ENCODE measurements at regions not wholly inside any gene's neighbourhood (a gene's known extent, or its start where the extent isn't known, plus 50 kb on each side); places are given as distances from the start of the nearest gene placed in this dataset.
"Not testable (repeated sequence)": the region's sequence is repeated elsewhere in the genome, so short reads cannot be mapped to it uniquely, and the experiment has no call there.

DNA sequence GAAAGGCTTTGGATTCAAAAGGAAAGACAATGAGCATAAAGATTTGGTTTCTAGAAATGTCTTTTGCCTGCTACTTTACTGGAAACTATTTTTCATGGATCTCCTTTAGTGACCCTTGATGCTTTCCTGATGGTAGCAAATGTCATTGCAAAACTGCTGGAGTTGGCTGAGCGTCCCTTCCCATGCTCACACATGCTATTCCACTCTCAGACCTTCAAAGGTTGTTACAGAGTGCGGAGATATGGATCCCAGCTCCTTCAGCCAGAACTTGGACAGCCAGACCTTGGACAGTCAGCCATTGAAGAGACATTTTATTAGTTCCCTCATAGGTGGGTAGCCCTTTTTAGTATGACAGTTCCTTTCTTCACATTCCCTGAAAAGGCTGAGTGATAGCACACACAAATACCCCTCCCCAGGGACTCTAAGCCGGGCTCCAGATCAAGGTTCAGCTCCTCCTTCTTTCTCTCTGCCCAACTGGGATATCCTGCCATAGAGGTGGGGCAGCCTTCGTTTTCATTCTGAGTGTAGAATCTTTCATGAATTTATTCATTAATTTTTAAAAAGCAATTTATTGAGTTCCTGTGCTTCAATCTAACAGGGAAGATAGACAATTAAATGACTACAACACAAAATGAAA lies 153.3 kb upstream of the SLC44A1 start:
- no peaks in the 10 kb centered on the region for H3K9me3 Mint-ChIP-seq
- ATAC-seq = no peak
- peaks cover 8% of the 10 kb centered on the region for H3K27me3 Mint-ChIP-seq
- no peak overlapping the region for H3K4me3 Mint-ChIP-seq
- H3K36me3 Mint-ChIP-seq = no peaks in the 10 kb centered on the region
- no peak overlapping the region for H3K27ac Mint-ChIP-seq
- no peaks in the 10 kb centered on the region for H3K4me1 Mint-ChIP-seq

DNA sequence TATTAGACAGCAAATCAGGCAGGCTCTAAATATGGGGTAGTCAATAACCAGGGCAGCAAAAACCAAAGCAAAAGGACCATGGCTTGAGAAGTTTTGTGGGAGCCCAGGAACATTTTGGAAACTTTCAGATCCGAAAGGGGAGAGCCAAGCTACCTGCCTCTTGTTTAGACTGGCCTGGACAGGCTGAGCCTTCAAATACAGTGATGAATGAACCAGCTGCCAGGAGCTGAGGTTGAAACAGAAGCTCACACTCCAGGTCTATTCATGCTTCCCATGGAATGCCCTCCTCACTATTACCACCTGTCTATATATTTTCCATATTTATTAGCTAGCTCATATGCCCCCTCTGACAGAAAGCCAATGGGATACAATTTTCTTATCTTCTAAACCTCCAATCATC lies 150.8 kb upstream of the SLC44A1 start:
- H3K36me3 Mint-ChIP-seq = no peaks in the 10 kb centered on the region
- H3K9me3 Mint-ChIP-seq = no peaks in the 10 kb centered on the region
- peaks cover 10% of the 10 kb centered on the region for H3K27me3 Mint-ChIP-seq
- ATAC-seq = no peak
- no peaks in the 10 kb centered on the region for H3K4me1 Mint-ChIP-seq
- no peak overlapping the region for H3K4me3 Mint-ChIP-seq
- H3K27ac Mint-ChIP-seq = no peak overlapping the region

DNA sequence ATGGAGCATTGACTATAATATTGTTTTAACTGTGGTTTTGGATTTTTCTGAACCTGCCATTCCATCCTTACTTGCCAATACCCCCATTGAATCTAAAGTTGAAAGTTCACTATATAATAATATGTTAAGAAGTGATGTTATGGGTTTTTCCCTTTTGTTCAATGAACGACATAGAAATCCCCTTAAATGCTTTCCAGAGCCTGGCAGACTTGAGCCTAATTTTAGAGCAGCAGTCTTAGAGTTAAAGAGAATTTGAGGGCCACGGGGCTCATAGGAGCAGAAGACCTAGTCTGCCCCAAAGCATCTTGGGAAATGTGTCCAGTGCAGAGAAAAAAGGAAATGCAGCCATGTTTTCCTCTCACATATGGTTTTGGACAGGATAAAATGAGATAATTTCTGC lies 146.1 kb upstream of the SLC44A1 start:
- no peak overlapping the region for H3K4me3 Mint-ChIP-seq
- no peaks in the 10 kb centered on the region for H3K4me1 Mint-ChIP-seq
- no peaks in the 10 kb centered on the region for H3K36me3 Mint-ChIP-seq
- peaks cover 10% of the 10 kb centered on the region for H3K27me3 Mint-ChIP-seq
- no peak overlapping the region for H3K27ac Mint-ChIP-seq
- H3K9me3 Mint-ChIP-seq = no peaks in the 10 kb centered on the region
- ATAC-seq = peak; percentile 20

DNA sequence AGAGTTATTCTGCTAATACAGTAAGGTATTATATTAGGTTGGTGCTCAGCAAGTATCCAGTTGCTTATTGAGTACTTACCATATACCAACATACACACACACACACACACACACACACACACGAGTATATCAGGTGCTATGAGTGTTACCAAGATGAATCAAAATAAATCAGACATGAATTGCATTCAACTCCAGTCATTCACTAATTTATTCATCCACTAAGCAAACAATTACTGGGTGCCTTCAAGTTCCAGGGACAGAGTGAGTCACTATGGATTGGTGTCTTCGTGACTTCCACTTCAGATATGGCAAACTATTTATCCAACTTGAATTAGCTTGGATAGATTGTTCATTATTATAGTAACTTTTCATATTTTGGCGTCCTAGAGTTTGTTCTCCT lies 140.7 kb upstream of the SLC44A1 start:
- H3K4me1 Mint-ChIP-seq = no peaks in the 10 kb centered on the region
- H3K4me3 Mint-ChIP-seq = no peak overlapping the region
- ATAC-seq = no peak
- no peaks in the 10 kb centered on the region for H3K36me3 Mint-ChIP-seq
- H3K9me3 Mint-ChIP-seq = no peaks in the 10 kb centered on the region
- H3K27me3 Mint-ChIP-seq = no peaks in the 10 kb centered on the region
- no peak overlapping the region for H3K27ac Mint-ChIP-seq

DNA sequence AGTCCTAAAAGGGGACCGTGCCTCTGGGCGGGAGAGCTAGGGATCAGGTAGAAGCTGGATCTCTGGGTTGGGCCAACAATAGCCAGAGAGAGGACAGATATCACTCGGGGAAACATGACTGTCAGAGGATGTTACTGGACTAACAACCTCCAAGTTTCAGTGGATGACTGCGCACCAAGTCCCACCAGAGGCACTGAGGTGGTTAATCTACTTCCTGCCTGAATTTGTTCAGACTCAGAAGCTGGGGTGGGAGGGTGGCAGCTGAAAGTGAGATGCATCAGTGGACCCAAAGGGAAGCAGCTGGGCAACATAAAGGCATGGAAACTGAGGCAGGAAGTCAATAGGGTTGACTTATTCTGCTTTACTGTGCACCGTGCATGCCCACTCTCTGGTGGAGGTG lies 130.1 kb upstream of the SLC44A1 start:
- Mint-ChIP-seq H3K27me3 (peaks cover 12% of the 10 kb centered on the region), H3K27ac (no peak overlapping the region), H3K4me1 (peaks cover 26% of the 10 kb centered on the region), H3K4me3 (no peak overlapping the region), H3K36me3 (no peaks in the 10 kb centered on the region), H3K9me3 (no peaks in the 10 kb centered on the region)
- peak; percentile 13 for ATAC-seq

DNA sequence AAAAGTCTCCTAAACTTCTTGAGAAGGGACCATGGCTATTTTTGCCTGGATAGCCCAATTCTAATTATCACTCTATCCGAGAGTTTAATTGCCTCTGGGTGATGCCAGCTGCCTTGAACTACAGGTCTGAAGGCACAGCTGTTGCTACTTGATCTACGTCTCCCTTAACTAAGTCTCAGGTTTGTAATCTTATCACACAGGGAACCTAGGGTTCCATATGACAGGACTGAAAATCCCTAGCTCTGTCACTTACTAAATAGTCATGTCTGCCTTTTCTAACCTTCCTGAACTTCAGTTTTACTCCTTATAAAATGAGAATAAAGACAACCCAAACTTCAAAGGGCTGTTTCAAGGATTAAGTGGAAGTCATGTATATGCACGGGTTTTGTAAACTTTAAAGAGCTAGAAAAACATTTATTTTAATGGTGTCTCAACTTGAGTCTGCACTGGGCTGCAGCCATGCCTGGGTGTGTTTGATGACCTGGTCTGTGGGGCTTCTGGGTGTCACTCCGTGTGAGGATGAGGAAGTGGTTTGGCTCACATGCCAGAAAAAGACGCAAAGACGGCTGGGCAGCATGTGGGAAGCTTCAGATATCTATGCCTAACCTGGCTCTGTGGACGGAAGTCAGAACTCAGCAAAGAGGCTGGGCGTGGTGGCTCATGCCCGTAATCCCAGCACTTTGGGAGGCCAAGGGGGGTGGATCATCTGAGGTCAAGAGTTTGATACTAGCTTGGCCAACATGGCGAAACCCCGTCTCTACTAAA lies 129.3 kb upstream of the SLC44A1 start:
- Mint-ChIP-seq H3K4me1 (peaks cover 26% of the 10 kb centered on the region), H3K27ac (peak overlapping the region; percentile 22), H3K4me3 (no peak overlapping the region), H3K9me3 (no peaks in the 10 kb centered on the region), H3K36me3 (no peaks in the 10 kb centered on the region), H3K27me3 (peaks cover 4% of the 10 kb centered on the region)
- peak; percentile 77 for ATAC-seq

DNA sequence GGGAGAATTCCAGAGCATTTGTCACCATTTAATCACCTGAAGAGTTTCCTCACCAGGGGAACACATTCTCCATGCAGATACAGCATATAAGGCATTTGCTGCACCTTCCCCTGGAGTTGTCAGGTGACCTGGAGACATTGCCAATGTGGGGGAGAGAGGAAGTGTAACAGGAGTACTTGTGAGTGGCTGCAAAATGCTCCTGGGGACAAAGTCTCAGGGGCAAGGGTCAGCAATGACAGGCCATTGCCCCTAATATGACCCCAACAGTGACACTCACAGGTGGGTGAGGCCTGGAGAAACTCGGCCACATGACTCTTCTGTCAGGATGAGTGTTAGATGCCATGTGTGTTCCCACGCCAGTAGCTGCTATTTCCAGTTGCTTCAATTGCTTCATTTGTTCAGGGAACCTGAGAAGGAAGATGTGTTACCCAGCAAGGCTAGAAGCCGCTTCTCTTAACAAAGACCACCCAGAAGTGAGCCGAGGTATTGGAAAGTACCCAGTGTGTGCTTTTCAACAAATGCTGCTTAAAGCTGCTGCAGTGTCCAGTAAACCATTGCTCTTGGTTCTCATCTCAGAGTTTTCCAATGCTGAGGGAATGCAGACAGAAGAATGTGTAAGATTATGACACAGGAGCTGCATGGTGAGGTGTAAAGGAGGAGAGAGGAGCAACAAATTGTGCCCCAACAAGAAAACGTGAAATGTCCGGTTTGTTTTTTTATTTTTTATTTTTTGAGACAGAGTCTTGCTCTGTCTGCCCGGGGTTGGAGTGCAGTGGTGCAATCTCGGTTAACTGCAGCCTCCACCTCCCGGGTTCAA lies 128.2 kb upstream of the SLC44A1 start:
- no peak for ATAC-seq
- Mint-ChIP-seq H3K4me3 (no peak overlapping the region), H3K27me3 (no peaks in the 10 kb centered on the region), H3K36me3 (no peaks in the 10 kb centered on the region), H3K9me3 (no peaks in the 10 kb centered on the region), H3K27ac (no peak overlapping the region), H3K4me1 (peaks cover 26% of the 10 kb centered on the region)

DNA sequence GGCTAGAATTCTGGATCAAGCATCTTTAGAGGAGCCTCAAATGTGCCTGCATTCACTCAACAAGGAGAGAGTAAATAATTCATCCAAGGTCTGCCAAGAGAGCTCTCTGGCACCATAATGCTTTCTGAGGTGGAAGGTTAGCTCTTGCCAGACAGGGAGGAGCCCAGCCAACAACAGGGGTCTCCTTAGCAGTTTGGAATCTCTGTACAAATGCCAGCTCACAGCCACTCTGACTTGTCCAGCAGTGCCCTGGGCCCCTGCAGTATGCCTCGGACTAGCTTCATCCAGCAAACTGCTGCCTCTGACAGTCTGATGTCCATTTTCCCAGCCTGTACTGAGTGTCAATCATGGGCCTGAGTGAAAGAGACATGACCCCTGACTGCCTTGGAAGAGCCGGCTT lies 127.2 kb upstream of the SLC44A1 start:
- Mint-ChIP-seq H3K9me3 (no peaks in the 10 kb centered on the region), H3K27me3 (no peaks in the 10 kb centered on the region), H3K4me1 (peaks cover 26% of the 10 kb centered on the region), H3K36me3 (no peaks in the 10 kb centered on the region), H3K4me3 (no peak overlapping the region), H3K27ac (no peak overlapping the region)
- ATAC-seq = no peak

DNA sequence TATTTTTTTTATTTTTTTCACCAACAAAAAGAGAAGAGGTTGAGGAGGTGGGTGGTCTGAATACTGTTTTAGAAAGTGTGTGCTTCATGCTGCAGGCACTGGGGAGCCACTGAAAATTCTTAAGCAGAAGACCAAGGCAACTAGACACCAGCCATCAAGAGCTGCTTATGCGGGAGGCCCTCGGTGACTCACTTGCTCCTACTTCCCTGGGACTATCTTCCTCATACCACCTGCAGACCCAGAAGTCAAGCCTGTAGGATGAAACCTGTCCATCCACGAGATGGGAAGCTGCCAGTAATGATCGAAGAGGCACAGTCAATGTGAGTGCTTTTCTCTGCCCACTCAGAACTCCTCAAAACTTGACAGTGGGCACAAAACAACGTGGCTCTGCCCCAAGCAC lies 125.8 kb upstream of the SLC44A1 start:
- no peak for ATAC-seq
- H3K4me1 Mint-ChIP-seq = peaks cover 25% of the 10 kb centered on the region
- H3K4me3 Mint-ChIP-seq = no peak overlapping the region
- H3K27ac Mint-ChIP-seq = no peak overlapping the region
- no peaks in the 10 kb centered on the region for H3K9me3 Mint-ChIP-seq
- no peaks in the 10 kb centered on the region for H3K36me3 Mint-ChIP-seq
- no peaks in the 10 kb centered on the region for H3K27me3 Mint-ChIP-seq

DNA sequence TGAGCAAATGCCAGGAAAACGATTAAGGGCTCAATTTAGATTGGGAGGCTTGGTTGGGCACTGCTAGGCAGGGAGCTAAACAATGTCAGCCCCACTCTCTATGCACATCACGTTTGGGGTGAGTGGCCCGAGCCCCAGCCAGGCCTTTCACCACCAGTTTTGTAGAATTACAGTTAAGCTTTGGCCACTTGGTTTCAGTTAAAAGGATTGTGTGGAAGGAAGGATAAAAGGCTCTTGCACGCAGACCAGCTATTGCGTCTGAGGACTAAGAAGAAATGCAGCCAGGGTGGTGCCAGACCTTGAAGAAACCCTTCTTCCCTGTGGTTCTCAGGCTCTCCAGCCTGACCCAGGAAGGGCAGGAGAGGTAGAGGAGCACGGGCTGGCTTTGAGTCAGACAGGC lies 125.3 kb upstream of the SLC44A1 start:
- no peaks in the 10 kb centered on the region for H3K27me3 Mint-ChIP-seq
- ATAC-seq = no peak
- no peak overlapping the region for H3K27ac Mint-ChIP-seq
- no peaks in the 10 kb centered on the region for H3K9me3 Mint-ChIP-seq
- no peak overlapping the region for H3K4me3 Mint-ChIP-seq
- H3K36me3 Mint-ChIP-seq = no peaks in the 10 kb centered on the region
- H3K4me1 Mint-ChIP-seq = peaks cover 20% of the 10 kb centered on the region

DNA sequence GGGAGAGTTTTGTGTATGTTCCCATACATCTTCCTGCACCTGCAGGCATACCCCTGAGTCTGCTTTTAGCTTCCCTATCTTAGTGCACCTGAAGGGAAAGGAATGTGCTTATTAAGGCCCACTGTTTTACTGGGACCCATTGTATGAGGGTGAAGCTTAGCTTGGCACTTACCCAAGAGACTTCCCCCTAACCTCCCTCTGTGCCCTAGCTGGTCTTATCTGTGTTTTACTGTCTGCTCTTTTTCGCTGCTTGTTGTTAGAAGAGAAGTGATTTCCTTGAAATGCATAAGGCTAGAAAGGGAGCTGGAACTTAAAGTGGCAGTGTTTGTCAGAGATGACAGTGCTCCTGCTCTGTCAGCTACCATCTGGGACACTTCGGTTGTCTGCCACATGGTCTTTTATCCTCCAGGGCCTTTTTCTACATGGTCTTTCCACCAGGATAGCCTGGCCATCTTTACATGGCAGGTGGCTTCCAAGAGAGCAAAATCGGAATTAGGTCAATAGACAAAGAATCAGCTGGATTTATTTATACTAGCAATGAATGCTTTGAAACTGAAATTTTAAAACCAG lies 122.5 kb upstream of the SLC44A1 start:
- Mint-ChIP-seq H3K4me3 (no peak overlapping the region), H3K9me3 (no peaks in the 10 kb centered on the region), H3K27ac (no peak overlapping the region), H3K27me3 (no peaks in the 10 kb centered on the region), H3K4me1 (peaks cover 3% of the 10 kb centered on the region), H3K36me3 (no peaks in the 10 kb centered on the region)
- no peak for ATAC-seq

DNA sequence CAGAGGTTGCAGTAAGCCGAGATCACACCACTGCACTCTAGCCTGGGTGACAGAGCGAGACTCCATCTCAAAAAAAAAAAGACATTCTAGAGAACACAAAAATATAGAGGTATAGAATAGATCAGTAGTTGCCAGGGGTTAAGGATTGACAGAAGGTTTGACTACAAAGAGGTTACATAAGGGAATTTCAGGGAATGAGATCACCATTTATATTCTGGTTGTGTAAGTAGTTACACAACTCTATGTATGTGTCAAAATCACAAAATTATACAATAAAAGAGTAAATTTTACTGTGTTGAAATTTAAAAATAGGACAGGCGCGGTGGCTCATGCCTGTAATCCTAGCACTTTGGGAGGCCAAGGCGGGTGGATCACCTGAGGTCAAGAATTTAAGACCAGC lies 119.9 kb upstream of the SLC44A1 start:
- not testable (repeated sequence) for ATAC-seq, H3K9me3 Mint-ChIP-seq, H3K27ac Mint-ChIP-seq, H3K4me3 Mint-ChIP-seq, H3K27me3 Mint-ChIP-seq, H3K36me3 Mint-ChIP-seq
- H3K4me1 Mint-ChIP-seq = peaks cover 26% of the 10 kb centered on the region

DNA sequence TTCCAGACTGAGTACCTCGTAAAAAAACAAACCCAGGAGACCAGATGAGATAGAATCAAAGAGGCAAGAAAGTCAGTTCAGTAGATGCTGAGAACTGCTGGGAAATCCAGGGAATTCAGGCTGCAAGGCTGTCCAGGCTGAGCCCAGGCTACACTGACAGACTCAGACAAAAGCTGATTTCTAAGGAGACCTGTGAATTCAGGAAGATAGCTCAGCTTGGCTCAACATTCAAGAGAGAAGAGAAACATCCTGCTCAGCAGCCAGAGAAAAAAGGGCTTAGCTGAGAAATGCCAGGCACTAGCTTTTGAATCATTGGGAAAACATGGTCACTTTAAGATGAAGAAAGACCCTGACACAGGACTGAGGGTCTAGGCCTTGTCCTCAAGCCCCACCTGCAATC lies 118.2 kb upstream of the SLC44A1 start:
- Mint-ChIP-seq H3K9me3 (no peaks in the 10 kb centered on the region), H3K4me1 (peaks cover 26% of the 10 kb centered on the region), H3K4me3 (no peak overlapping the region), H3K27ac (no peak overlapping the region), H3K27me3 (no peaks in the 10 kb centered on the region), H3K36me3 (no peaks in the 10 kb centered on the region)
- no peak for ATAC-seq

DNA sequence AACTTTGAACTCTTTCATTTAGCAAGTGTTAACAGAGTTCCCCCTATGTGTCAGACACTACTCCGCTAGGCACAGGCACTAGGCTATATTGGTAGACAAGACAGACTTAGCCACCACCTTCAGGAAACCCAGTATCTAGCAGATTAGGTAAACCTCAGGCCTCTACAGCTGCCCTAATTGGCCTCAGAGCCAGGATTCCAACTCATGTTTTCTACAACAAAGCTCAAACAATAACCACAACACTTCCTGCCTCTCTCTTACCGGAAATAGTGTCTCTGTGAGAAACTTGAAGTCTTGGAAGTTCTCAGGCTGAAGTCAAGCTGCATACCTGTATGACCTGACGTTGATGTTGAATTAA lies 116.6 kb upstream of the SLC44A1 start:
- Mint-ChIP-seq H3K36me3 (no peaks in the 10 kb centered on the region), H3K27ac (no peak overlapping the region), H3K4me3 (no peak overlapping the region)

DNA sequence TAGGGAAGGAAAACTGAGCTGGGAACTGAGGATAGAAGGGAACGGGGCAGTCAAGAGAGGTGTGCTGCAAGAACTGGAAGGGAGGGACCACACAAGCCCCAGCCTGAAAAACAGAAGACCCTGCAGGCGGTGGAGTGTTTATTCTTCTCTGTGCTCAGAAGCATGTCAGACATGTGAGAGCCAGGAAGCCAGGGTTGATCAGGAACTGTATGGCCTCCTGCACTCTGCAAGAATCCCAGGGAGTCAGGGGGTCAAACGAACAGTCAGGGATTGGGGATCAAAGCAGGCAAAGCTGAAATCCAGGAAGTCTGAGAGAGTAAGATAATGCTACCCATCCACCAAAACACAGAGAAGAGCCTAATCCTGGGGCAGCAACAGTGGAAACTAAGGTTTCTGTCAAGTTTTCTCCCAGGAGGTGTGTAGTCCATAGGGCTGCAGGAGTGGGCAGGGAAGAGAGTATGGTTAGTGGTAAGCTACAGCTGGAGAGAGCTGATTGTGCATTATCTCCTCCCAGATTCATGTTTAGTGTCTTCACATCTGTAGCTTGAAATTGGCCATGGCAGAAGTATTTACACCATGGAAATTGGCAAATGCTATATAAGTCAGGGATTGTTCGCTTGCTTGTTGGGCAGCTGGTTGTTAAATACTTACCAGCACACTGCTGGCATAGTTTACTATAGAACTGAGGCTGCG lies 115.4 kb upstream of the SLC44A1 start:
- no peaks in the 10 kb centered on the region for H3K36me3 Mint-ChIP-seq
- no peaks in the 10 kb centered on the region for H3K27me3 Mint-ChIP-seq
- H3K9me3 Mint-ChIP-seq = no peaks in the 10 kb centered on the region
- peaks cover 26% of the 10 kb centered on the region for H3K4me1 Mint-ChIP-seq
- no peak for ATAC-seq
- H3K4me3 Mint-ChIP-seq = no peak overlapping the region
- no peak overlapping the region for H3K27ac Mint-ChIP-seq

More for the DNA sequence above, 116.6 kb upstream of the SLC44A1 start:
- Mint-ChIP-seq H3K27me3 (no peaks in the 10 kb centered on the region), H3K9me3 (no peaks in the 10 kb centered on the region), H3K4me1 (peaks cover 26% of the 10 kb centered on the region)
- peak; percentile 49 for ATAC-seq

Measured in stimulated activated memory B cell treated with anti-CD40 and anti-IgM and Interleukin-4, amounts not matched to agents 10 μg/mL and 1 μg/mL and 100 μg/mL, for 72 hours (primary cell).